H1 (cell line): ENCODE measurements at regions not wholly inside any gene's neighbourhood (a gene's known extent, or its start where the extent isn't known, plus 50 kb on each side); places are given as distances from the start of the nearest gene placed in this dataset.

Experiments used
- CTCF ChIA-PET: fragments of 300-600 bp; sonication (Branson Sonifier 250); formaldehyde crosslinking; loops from one replicate; lab custom pipeline; 2021; ENCODE audit not compliant: partially characterized antibody; lab: Charles Lee
- POLR2A ChIA-PET: fragments of 300-600 bp; sonication (Branson Sonifier 250); formaldehyde crosslinking; loops from one replicate; lab custom pipeline; 2021; ENCODE audit warnings: inconsistent platforms; ENCODE audit not compliant: partially characterized antibody; lab: Charles Lee
- DNase-seq, 2 experiments: peaks; one replicate each; pipeline versions ENCODE4 v3.0.0 to v3.0.0-alpha.2; 2010 to 2022; ENCODE audit warnings: low spot score in 2 of 2, low read depth in 1 of 2, mixed read lengths in 1 of 2
- FAIRE-seq: peaks from 2 replicates; lab custom pipeline; 2011; peaks lifted over from hg19 to GRCh38; lab: Jason Lieb, UNC
- H2AFZ ChIP-seq: 2 replicates; pipeline ENCODE4 v1.8.1; 2012; ENCODE audit warnings: low read length, inconsistent platforms
- H2AK5ac ChIP-seq: 2 replicates; pipeline ENCODE4 v1.6.1; 2013; ENCODE audit warnings: low read depth, low read length
- H2BK120ac ChIP-seq: replicated peaks from 2 replicates; pipeline ENCODE3; 2013; ENCODE audit warnings: low read depth, low read length, inconsistent platforms
- H2BK12ac ChIP-seq: 2 replicates; pipeline ENCODE4 v1.6.1; 2013; ENCODE audit warnings: low read depth, low read length
- H2BK15ac ChIP-seq: 2 replicates; pipeline ENCODE4 v1.6.1; 2013; ENCODE audit warnings: low read length
- H2BK20ac ChIP-seq: 2 replicates; pipeline ENCODE4 v1.6.1; 2013; ENCODE audit warnings: low read length
- H2BK5ac ChIP-seq: 2 replicates; pipeline ENCODE4 v1.6.1; 2013; ENCODE audit warnings: low read depth, low read length
- H3K14ac ChIP-seq: 2 replicates; pipeline ENCODE4 v1.6.1; 2013; ENCODE audit warnings: inconsistent platforms; ENCODE audit not compliant: insufficient read length
- H3K18ac ChIP-seq: 2 replicates; pipeline ENCODE4 v1.6.1; 2013; ENCODE audit warnings: low read length; ENCODE audit errors: extremely low read depth
- H3K23ac ChIP-seq: 2 replicates; pipeline ENCODE4 v1.6.1; 2013; ENCODE audit warnings: inconsistent platforms; ENCODE audit not compliant: insufficient read length
- H3K23me2 ChIP-seq: 2 replicates; pipeline ENCODE4 v1.6.1; 2013; ENCODE audit warnings: low read depth, low read length
- H3K27ac ChIP-seq: 2 replicates; pipeline ENCODE4 v1.6.1; 2011; ENCODE audit warnings: low read depth, low read length, inconsistent platforms
- H3K27me3 ChIP-seq, 4 experiments: replicated peaks in 1 of 4; 1 replicate in 1 of 4; 2 replicates in 3 of 4; pipeline versions ENCODE4 v1.6.1 to v1.8.1; 2011 to 2013; ENCODE audit warnings: low read length in 3 of 4, mild to moderate bottlenecking in 3 of 4, inconsistent platforms in 2 of 4, mixed read lengths in 2 of 4, moderate library complexity in 1 of 4; ENCODE audit not compliant: control insufficient read depth in 3 of 4, insufficient read depth in 3 of 4; ENCODE audit errors: extremely low read depth in 1 of 4
- H3K36me3 ChIP-seq, 4 experiments: 2 replicates each; pipeline versions ENCODE4 v1.6.1 to v1.8.1; 2011 to 2013; ENCODE audit warnings: mild to moderate bottlenecking in 4 of 4, low read length in 3 of 4, moderate library complexity in 2 of 4, control low read depth in 1 of 4, inconsistent platforms in 1 of 4; ENCODE audit not compliant: insufficient read depth in 4 of 4, control insufficient read depth in 2 of 4
- H3K4ac ChIP-seq: replicated peaks from 2 replicates; pipeline ENCODE3; 2013; ENCODE audit warnings: low read length, low read depth, mixed read lengths, inconsistent platforms; ENCODE audit not compliant: insufficient read length
- H3K4me1 ChIP-seq, 4 experiments: replicated peaks in 1 of 4; 1 replicate in 1 of 4; 2 replicates in 3 of 4; pipeline versions ENCODE4 v1.6.1 to v1.8.1; 2011 to 2013; ENCODE audit warnings: low read length in 3 of 4, inconsistent platforms in 2 of 4, mixed read lengths in 1 of 4; ENCODE audit not compliant: insufficient read depth in 4 of 4, control insufficient read depth in 3 of 4
- H3K4me2 ChIP-seq, 2 experiments: 2 replicates each; pipeline versions ENCODE4 v1.6.1 to v1.8.1; 2011 to 2013; ENCODE audit warnings: low read depth in 2 of 2, low read length in 2 of 2, control low read depth in 1 of 2, inconsistent platforms in 1 of 2, mild to moderate bottlenecking in 1 of 2; ENCODE audit not compliant: insufficient read depth in 1 of 2
- H3K4me3 ChIP-seq, 4 experiments: fragments of 200-600, 300-600 bp in 1 of 4; sonication (generic), shearing (Covaris generic), sonication (Bioruptor Twin) in 1 of 4; 2 replicates each; pipeline versions ENCODE4 v1.5.1 to v1.8.1; 2011 to 2016; ENCODE audit warnings: low read length in 4 of 4, low read depth in 3 of 4, control low read depth in 2 of 4, inconsistent platforms in 2 of 4, mild to moderate bottlenecking in 2 of 4, mixed read lengths in 1 of 4, moderate library complexity in 1 of 4; ENCODE audit not compliant: insufficient read depth in 2 of 4; ENCODE audit errors: extremely low read depth in 1 of 4
- H3K56ac ChIP-seq: replicated peaks from 2 replicates; pipeline ENCODE3; 2013; ENCODE audit warnings: low read depth, mild to moderate bottlenecking, mixed read lengths, low read length, inconsistent platforms; ENCODE audit not compliant: insufficient read length
- H3K79me1 ChIP-seq: 2 replicates; pipeline ENCODE4 v1.6.1; 2013; ENCODE audit warnings: low read depth, low read length, control low read depth
- H3K79me2 ChIP-seq, 2 experiments: 2 replicates each; pipeline versions ENCODE4 v1.6.1 to v1.8.1; 2012 to 2013; ENCODE audit warnings: low read length in 2 of 2, mild to moderate bottlenecking in 2 of 2, inconsistent platforms in 1 of 2; ENCODE audit not compliant: insufficient read depth in 2 of 2, control insufficient read depth in 1 of 2
- H3K9ac ChIP-seq, 4 experiments: replicated peaks in 1 of 4; 1 replicate in 1 of 4; 2 replicates in 3 of 4; pipeline versions ENCODE4 v1.6.1 to v1.8.1; 2011 to 2013; ENCODE audit warnings: low read depth in 3 of 4, low read length in 3 of 4, control low read depth in 2 of 4, mild to moderate bottlenecking in 2 of 4, moderate library complexity in 2 of 4, inconsistent platforms in 1 of 4; ENCODE audit errors: extremely low read depth in 1 of 4
- H3K9me3 ChIP-seq, 2 experiments: 2 replicates each; pipeline versions ENCODE4 v1.6.1 to v1.8.1; 2012 to 2013; ENCODE audit warnings: mild to moderate bottlenecking in 2 of 2, moderate library complexity in 2 of 2, control low read depth in 1 of 2, inconsistent platforms in 1 of 2, low read depth in 1 of 2, low read length in 1 of 2, mixed read lengths in 1 of 2; ENCODE audit not compliant: insufficient read depth in 2 of 2
- H4K20me1 ChIP-seq, 2 experiments: replicated peaks in 1 of 2; 2 replicates each; pipeline versions ENCODE3 to v1.8.1; 2011 to 2013; ENCODE audit warnings: inconsistent platforms in 2 of 2, low read length in 2 of 2, mild to moderate bottlenecking in 1 of 2; ENCODE audit not compliant: insufficient read depth in 2 of 2, control insufficient read depth in 1 of 2
- H4K5ac ChIP-seq: 2 replicates; pipeline ENCODE4 v1.6.1; 2013; ENCODE audit warnings: low read length, low read depth, mixed read lengths, inconsistent platforms; ENCODE audit not compliant: insufficient read length
- H4K8ac ChIP-seq: 2 replicates; pipeline ENCODE4 v1.8.0; 2013; ENCODE audit warnings: mild to moderate bottlenecking, moderate library complexity, low read length, inconsistent platforms; ENCODE audit not compliant: insufficient read depth; ENCODE audit errors: extremely low read depth
- H4K91ac ChIP-seq: replicated peaks from 2 replicates; pipeline ENCODE3; 2013; ENCODE audit warnings: low read length, mixed read lengths, inconsistent platforms; ENCODE audit not compliant: insufficient read length
- CBX5 ChIP-seq: fragments of 300-800, 300-1000 bp; sonication (generic); IDR thresholded peaks from 2 replicates; pipeline ENCODE4 v1.7.1; 2016; ENCODE audit warnings: antibody characterized with exemption, low read length, low read depth
- CBX8 ChIP-seq: fragments of 300-800, 300-1000 bp; sonication (generic); IDR thresholded peaks from 2 replicates; pipeline ENCODE4 v1.7.1; 2016; ENCODE audit warnings: low read depth, low read length, borderline replicate concordance
- JUN ChIP-seq: IDR thresholded peaks from 2 replicates; pipeline ENCODE4 v1.6.1; 2011; ENCODE audit warnings: low read depth, mild to moderate bottlenecking, improper control_type of control experiment, low read length
- KDM1A ChIP-seq: fragments of 200-600, 300-600 bp; sonication (generic); IDR thresholded peaks from 2 replicates; pipeline ENCODE4 v1.7.1; 2016; ENCODE audit warnings: mild to moderate bottlenecking, low read length, borderline replicate concordance
- MAFK ChIP-seq: IDR thresholded peaks from 2 replicates; pipeline ENCODE4 v1.6.1; 2012; ENCODE audit warnings: low read depth, mild to moderate bottlenecking, improper control_type of control experiment, low read length
- NRF1 ChIP-seq: IDR thresholded peaks from 2 replicates; pipeline ENCODE4 v1.6.1; 2011; ENCODE audit warnings: mild to moderate bottlenecking, low read depth, low read length, improper control_type of control experiment
- RBBP5 ChIP-seq: IDR thresholded peaks from 2 replicates; pipeline ENCODE4 v1.7.1; 2012; ENCODE audit warnings: low read depth, mild to moderate bottlenecking, inconsistent platforms, low read length, moderate library complexity, borderline replicate concordance
- SAP30 ChIP-seq: fragments of 300-600 bp; sonication (generic); IDR thresholded peaks from 2 replicates; pipeline ENCODE4 v1.7.1; 2012; ENCODE audit warnings: low read length, moderate library complexity, mild to moderate bottlenecking, inconsistent platforms; ENCODE audit not compliant: insufficient read depth, insufficient replicate concordance
- SIN3A ChIP-seq, 2 experiments: IDR thresholded peaks in 1 of 2; conservative IDR thresholded peaks in 1 of 2; 2 replicates each; pipeline ENCODE4 v1.6.1; 2011 to 2012; ENCODE audit warnings: low read length in 2 of 2, improper control_type of control experiment in 1 of 2, low read depth in 1 of 2, mild to moderate bottlenecking in 1 of 2
- SIX5 ChIP-seq: IDR thresholded peaks from 2 replicates; pipeline ENCODE4 v1.6.1; 2011; ENCODE audit warnings: mild to moderate bottlenecking, low read depth, low read length
- YY1 ChIP-seq: IDR thresholded peaks from 2 replicates; pipeline ENCODE4 v1.6.1; 2011; ENCODE audit warnings: low read depth, mild to moderate bottlenecking, low read length
- WGBS, 2 experiments: shearing (Covaris generic) in 1 of 2; methylation state at CpG; one replicate each; pipeline versions ENCODE4 v1.1.6 to v1.1.7; 2013 to 2015; ENCODE audit warnings: low lambda C conversion rate in 2 of 2, mixed read lengths in 2 of 2, inconsistent platforms in 1 of 2, low coverage in 1 of 2, missing lambda C conversion rate in 1 of 2; ENCODE audit not compliant: insufficient replicate concordance in 2 of 2, insufficient coverage in 1 of 2, insufficient read length in 1 of 2; ENCODE audit errors: extremely low coverage in 1 of 2, missing lambda C conversion rate in 1 of 2; 5-methylcytosine and 5-hydroxymethylcytosine counted together
- TF ChIP-seq, protein P1 (sequence below): IDR thresholded peaks from 2 replicates; pipeline ENCODE4 v1.6.1; 2011; ENCODE audit warnings: low read length, improper control_type of control experiment
- TF ChIP-seq, protein P2 (sequence below): IDR thresholded peaks from 2 replicates; pipeline ENCODE4 v1.6.1; 2012; ENCODE audit warnings: inconsistent platforms

DNA sequence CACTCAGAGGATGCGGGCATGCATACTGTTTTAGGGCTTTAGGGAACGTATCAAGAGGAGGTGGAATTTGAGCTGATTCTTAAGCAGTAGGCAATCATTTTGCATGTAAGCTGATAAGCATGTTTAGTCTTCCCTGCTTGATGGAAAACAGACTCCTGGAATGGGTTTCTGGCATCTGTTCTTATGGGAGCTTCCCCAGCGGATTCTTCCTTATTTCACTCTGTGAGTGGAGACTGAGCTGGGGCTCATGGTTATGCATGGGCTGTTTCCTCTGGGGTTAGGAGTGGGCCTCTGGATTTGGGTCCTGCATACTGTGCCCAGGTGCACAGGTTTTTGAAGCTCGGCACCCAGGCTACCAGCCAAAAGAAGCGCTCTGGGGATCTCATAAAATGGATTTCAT is 93.4 kb downstream of the DIRAS3 start:
- H4K20me1 ChIP-seq, result no peaks in the 10 kb centered on the region
- DNase-seq (no peak), FAIRE-seq (no peak)
- no peak overlapping the region for H2BK5ac ChIP-seq
- no peak overlapping the region for H3K4ac ChIP-seq
- H2BK15ac ChIP-seq, result no peak overlapping the region
- H3K23ac ChIP-seq, result no peak overlapping the region
- no peaks in the 10 kb centered on the region for H3K27me3 ChIP-seq
- no peaks in the 10 kb centered on the region for H3K23me2 ChIP-seq
- POLR2A ChIA-PET, result no interaction called here
- no peak overlapping the region for H3K56ac ChIP-seq
- no peaks in the 10 kb centered on the region for H3K79me2 ChIP-seq
- 0 out of 2 replicates have a peak overlapping the region, but pooled peaks have one; percentile 7 for H2AFZ ChIP-seq
- no peak overlapping the region for H2BK12ac ChIP-seq
- H3K79me1 ChIP-seq, result no peaks in the 10 kb centered on the region
- CTCF ChIA-PET, result interaction anchor here (0.8 to 1.1 kb wide), 3 partner anchors 12 to 130 kb away, joined by 3 read pairs; no protein-coding TSS in a partner anchor
- H2BK120ac ChIP-seq, result no peak overlapping the region
- H3K4me1 ChIP-seq, result no peaks in the 10 kb centered on the region
- H3K14ac ChIP-seq, result no peak overlapping the region
- no peak overlapping the region for H3K18ac ChIP-seq
- H4K8ac ChIP-seq, result no peak overlapping the region
- no peak overlapping the region for H4K5ac ChIP-seq
- no peak overlapping the region for H3K4me3 ChIP-seq
- H3K9ac ChIP-seq, result no peak overlapping the region
- H2BK20ac ChIP-seq, result no peak overlapping the region
- H3K36me3 ChIP-seq, result no peaks in the 10 kb centered on the region
- H2AK5ac ChIP-seq, result no peak overlapping the region
- no peak overlapping the region for H4K91ac ChIP-seq
- no peak overlapping the region for H3K4me2 ChIP-seq
- H3K27ac ChIP-seq, result no peak overlapping the region
- WGBS, 2 experiments, result 91% methylated on average over 5 of the region's 5 CpGs; no CpG with 5 or more reads in 1 of the 2 experiments
- H3K9me3 ChIP-seq, result no peaks in the 10 kb centered on the region
- TF ChIP-seq, protein P1, sequence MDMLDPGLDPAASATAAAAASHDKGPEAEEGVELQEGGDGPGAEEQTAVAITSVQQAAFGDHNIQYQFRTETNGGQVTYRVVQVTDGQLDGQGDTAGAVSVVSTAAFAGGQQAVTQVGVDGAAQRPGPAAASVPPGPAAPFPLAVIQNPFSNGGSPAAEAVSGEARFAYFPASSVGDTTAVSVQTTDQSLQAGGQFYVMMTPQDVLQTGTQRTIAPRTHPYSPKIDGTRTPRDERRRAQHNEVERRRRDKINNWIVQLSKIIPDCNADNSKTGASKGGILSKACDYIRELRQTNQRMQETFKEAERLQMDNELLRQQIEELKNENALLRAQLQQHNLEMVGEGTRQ, result no peak
- no peak for TF ChIP-seq KDM1A
- no peak for TF ChIP-seq CBX5
- no peak for TF ChIP-seq SIN3A (conservative IDR thresholded peaks at IDR 0.05 in 1 of 2, IDR thresholded peaks at IDR 0.05 in 1 of 2; ENCODE audit: low read depth in 1 of 2, low read length in 2 of 2)
- no peak for TF ChIP-seq MAFK
- TF ChIP-seq, protein P2, sequence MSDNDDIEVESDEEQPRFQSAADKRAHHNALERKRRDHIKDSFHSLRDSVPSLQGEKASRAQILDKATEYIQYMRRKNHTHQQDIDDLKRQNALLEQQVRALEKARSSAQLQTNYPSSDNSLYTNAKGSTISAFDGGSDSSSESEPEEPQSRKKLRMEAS, result no peak
- no peak for TF ChIP-seq SAP30
- no peak for TF ChIP-seq JUN
- TF ChIP-seq SIX5, result no peak
- TF ChIP-seq CBX8, result no peak
- TF ChIP-seq YY1, result no peak
- TF ChIP-seq RBBP5, result no peak
- no peak for TF ChIP-seq NRF1
